ENCODE measurements at regions not wholly inside any gene's neighbourhood (a gene's known extent, or its start where the extent isn't known, plus 50 kb on each side); places are given as distances from the start of the nearest gene placed in this dataset.

DNA sequence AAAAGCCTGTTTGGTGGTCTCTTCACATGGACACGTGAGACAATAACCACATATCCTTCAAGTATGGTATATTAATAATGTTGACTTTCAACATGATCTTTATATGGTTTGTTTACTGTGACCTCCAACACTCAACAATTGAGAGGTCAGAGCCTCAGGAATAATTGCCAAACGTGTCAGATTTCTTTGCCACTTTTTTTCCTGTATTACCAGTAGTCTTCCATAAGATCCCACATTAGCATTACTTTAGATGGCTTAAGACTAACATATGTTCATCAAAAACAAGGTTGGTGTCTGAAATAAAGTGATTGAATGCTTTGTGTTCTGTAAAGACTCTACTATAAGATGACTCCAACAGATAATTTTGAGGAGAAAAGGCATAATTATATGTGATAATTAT, 118.7 kb upstream of the F3 start:
- TF ChIP-seq EZH2 (IDR thresholded peaks at IDR 0.05; ENCODE audit: insufficient read depth, poor library complexity, severe bottlenecking): no peak
- TF ChIP-seq EZH2phosphoT487 (IDR thresholded peaks at IDR 0.05; ENCODE audit: insufficient read depth, low read depth): no peak
